HG03196 (cell line): ENCODE measurements at regions not wholly inside any gene's neighbourhood (a gene's known extent, or its start where the extent isn't known, plus 50 kb on each side); places are given as distances from the start of the nearest gene placed in this dataset.
"Not testable (repeated sequence)": the region's sequence is repeated elsewhere in the genome, so short reads cannot be mapped to it uniquely, and the experiment has no call there.

Experiments
- ATAC-seq: cut with Tn5 transposase; IDR thresholded peaks from one replicate; pipeline ENCODE4 v1.9.1; 2021; ENCODE audit not compliant: unreplicated experiment

- ATAC-seq = no peak
Observed at GRCh38 chr1:188642704-188643103, 1814.0 kb downstream of the PLA2G4A start.

- no peak for ATAC-seq
Observed at GRCh38 chr1:188652678-188653077, 1823.9 kb downstream of the PLA2G4A start.

DNA sequence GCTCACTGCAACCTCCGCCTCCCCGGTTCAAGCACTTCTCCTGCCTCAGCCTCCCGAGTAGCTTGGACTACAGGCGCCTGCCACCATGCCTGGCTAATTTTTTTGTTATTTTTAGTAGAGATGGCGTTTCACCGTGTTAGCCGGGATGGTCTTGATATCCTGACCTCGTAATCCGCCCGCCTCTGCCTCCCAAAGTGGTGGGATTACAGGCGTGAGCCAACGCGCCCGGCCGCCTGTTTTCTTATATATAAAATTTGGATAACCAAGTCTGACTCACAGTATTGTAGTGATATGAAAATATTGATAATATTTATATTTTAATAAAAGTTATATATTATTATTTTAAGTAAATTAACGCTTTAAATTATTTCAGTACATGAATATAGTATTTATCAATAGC lies 1821.7 kb downstream of the BRINP3 start:
- not testable (repeated sequence) for ATAC-seq

DNA sequence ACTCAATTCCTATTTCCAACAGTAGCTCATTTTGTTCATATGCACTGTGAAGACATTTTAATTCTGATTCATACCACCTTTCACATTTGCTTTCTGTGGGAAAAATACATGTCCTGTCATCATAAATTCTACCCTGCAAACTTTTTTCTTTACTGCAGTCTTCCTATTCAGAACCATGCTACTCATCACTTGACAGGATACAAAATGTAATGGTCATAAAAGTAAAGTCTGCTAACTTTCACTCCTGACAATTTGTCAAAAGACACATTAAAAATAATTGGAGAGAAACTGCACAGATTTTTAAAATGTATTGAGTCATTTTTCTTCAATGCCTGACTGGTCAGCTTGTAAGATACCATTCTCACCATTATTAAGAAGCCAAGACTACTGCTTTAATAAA lies 1817.1 kb downstream of the BRINP3 start:
- ATAC-seq = no peak

GRCh38 chr1:188665477-188665876 lies 1812.2 kb downstream of the BRINP3 start:
- ATAC-seq = no peak

- no peak for ATAC-seq
Observed at GRCh38 chr1:188668083-188668482, 1809.6 kb downstream of the BRINP3 start.

GRCh38 chr1:188669728-188670382 lies 1807.8 kb downstream of the BRINP3 start:
- ATAC-seq = no peak

DNA sequence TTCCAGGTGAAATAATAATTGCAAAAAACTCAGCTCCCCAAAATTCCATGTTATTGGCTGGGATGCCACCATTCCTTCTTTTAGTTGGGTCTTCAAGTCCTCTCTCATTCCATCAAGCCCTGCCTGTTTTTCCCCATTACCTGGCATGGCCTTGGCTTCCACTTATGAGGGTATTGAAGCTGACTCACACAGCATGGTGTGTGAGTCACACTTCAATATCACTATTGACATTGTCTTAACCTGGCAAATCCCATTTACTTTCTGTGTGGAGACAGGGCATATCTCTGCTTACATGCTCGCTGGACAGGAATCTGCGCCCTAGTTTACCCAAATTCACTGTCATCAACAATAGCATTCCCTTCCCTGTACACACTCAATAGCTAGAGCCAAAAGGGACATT lies 1806.8 kb downstream of the BRINP3 start:
- ATAC-seq = no peak

GRCh38 chr1:188672153-188672552 lies 1805.5 kb downstream of the BRINP3 start:
- no peak for ATAC-seq

DNA sequence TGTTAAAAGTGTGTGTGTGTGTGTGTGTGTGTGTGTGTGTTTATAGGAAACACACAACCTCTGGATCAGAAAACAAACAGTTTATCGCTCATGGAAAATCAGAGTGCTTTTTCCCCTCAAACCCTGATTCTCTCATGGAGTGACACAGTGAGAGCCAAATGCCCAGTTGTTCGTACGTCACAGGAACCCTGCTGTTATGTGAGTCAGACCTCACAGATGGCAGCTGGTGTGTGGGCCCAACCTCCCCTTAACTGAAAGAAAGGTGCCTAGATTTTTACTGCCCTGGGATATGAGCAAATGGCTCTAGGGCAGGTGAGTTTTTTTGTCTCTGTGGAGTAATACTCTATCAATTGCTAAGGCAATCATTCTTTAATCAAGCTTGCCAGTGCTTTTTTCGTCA lies 1788.1 kb downstream of the BRINP3 start:
- ATAC-seq = no peak

DNA sequence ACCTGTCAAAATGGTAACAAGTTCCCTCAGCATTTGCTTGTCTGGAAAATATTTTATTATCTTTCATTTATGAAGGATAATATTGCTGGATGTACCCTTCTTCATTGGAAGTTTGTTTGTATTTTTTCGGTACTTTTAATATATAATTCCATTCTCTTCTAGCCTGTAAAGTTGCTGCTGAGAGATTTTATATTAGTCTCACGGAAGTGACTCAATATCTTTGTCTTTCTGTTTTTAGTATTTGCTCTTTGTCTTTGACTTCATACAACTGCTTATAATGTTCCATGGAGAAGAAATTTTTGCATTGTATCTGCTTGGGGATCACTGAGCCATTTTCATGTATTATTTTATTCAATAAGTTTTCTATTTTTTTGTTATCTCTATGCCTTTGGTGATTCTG lies 1777.5 kb downstream of the BRINP3 start:
- no peak for ATAC-seq

DNA sequence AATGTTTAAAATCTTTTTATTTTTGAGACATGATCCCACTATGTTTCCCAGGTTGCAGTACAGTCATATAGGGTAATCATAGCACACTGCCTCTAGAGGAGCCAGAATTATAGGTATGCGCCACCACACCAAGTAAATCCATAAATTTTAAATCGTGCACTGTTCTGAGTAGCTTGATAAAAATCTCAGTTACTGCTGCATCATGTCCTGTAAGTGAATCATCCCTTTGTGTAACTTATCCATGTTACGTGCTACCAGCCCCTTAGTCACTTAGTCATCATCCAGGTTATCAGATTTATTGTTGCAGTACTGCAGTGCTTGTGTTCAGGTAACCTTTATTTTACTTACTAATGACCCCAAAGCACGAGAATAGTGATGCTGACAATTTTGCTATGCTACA lies 1770.9 kb downstream of the BRINP3 start:
- no peak for ATAC-seq

GRCh38 chr1:188708795-188709535 lies 1768.7 kb downstream of the BRINP3 start:
- ATAC-seq = no peak

DNA sequence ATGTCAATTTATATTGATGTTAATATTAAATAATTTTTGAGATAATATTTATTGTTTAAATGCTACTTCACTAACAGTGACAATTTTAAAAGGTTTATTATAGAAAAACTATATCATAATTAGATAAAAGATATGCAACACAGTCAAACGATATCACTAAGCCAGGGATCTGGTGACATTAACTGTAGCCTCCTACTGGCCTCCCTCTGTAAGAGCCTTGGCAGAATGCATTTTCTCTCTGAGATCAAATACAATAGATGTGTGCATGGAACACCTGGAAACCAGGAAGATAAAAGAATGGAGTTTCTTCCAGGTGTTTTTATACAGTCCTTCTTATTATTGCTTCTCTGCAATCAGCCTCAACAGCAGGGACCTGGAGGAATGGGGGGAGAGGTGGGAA lies 1762.1 kb downstream of the BRINP3 start:
- no peak for ATAC-seq

DNA sequence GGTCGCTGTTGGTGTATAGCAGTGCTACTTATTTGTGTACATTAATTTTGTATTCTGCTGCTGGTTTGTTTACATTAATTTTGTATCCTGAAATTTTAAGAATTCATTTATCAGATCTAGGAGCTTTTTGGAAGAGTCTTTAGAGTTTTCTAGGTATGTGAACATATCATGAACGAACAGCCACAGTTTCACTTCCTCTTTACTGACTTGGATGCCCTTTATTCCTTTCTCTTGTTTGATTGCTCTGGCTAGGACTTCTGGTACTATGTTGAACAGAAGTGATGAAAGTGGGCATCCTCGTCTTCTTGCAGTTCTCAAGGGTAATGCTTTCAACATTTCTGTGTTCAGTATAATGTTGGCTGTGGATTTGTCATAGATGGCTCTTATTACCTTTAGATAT lies 1757.9 kb downstream of the BRINP3 start:
- no peak for ATAC-seq

- ATAC-seq = no peak
Observed at GRCh38 chr1:188723332-188724020, 1754.2 kb downstream of the BRINP3 start.

- no peak for ATAC-seq
Observed at GRCh38 chr1:188729039-188729438, 1748.6 kb downstream of the BRINP3 start.

GRCh38 chr1:188735567-188735966 lies 1742.1 kb downstream of the BRINP3 start:
- no peak for ATAC-seq

GRCh38 chr1:188749275-188749674 lies 1728.4 kb downstream of the BRINP3 start:
- not testable (repeated sequence) for ATAC-seq

- ATAC-seq = not testable (repeated sequence)
Observed at GRCh38 chr1:188752027-188752426, 1725.6 kb downstream of the BRINP3 start.

DNA sequence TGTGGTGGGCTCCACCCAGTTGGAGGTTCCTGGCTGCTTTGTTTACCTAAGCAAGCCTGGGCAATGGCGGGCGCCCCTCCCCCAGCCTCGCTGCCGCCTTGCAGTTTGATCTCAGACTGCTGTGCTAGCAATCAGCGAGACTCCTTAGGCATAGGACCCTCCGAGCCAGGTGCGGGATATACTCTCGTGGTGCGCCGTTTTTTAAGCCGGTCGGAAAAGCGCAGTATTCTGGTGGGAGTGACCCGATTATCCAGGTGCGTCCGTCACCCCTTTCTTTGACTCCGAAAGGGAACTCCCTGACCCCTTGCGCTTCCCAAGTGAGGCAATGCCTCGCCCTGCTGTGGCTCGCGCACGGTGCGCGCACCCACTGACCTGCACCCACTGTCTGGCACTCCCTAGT lies 1719.9 kb downstream of the BRINP3 start:
- ATAC-seq = not testable (repeated sequence)

DNA sequence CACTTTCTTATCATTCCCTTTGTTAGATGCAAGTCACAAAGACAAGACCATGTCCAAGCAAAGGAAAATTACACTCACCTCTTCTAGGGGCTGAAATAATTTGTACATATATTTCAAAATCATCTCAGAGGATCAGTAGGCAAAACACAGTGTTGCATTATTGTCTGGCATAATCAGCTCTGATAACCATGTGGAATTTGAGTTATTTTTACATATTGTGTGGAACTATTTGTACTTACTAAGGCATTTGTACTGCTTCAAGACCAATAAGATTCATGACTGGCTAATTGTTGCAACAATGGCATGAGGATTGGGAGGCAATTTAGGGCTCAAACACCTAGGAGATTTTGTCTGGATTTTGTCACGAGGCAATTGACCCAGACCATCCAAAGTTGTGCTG lies 1716.4 kb downstream of the BRINP3 start:
- ATAC-seq = no peak
